Heart left ventricle (tissue), 13 donors: ENCODE measurements at regions not wholly inside any gene's neighbourhood (a gene's known extent, or its start where the extent isn't known, plus 50 kb on each side); places are given as distances from the start of the nearest gene placed in this dataset.

Experiments
- POLR2A ChIP-seq, 2 donors: fragments of 450-650 bp; IDR thresholded peaks; one replicate each; pipeline ENCODE4 v1.6.1; 2017; ENCODE audit warnings: antibody characterized with exemption in 2 of 2, mild to moderate bottlenecking in 2 of 2, moderate library complexity in 2 of 2
- TF ChIP-seq, protein P1 (sequence below), 12 donors: fragments of 200-600 bp; sonication (generic) in 4 of 12; IDR thresholded peaks; one replicate each; pipeline versions ENCODE4 v1.5.0 to v1.8.0; 2018 to 2022; ENCODE audit warnings: antibody characterized with exemption in 12 of 12, mild to moderate bottlenecking in 5 of 12
- donor health status: ischemic (EF 13 %, LVEDD 7.1; RV severe dilation, severe dysfunction).
- donor health status: DM: no; HTN: yes; CAD: no.
- donor health status: DM: no; HTN: no; CAD: no.
- donor health status: ischemic (EF 25% LVEDD 6.9; RV normal size, moderate dysfunction).
- donor health status: ischemic (EF 25% LVEDD 5.7; RV mildly dilated, moderate dysfunction).
- donor health status: ischemic (EF 35%, LVEDD 5.7; RV mildly dilated, moderate dysfunction).
- donor health status: nonischemic (EF 11% LVEDD 7.7; RV severe dilation, severe dysfunction).
- donor health status: DM: yes; HTN: yes; CAD: no.
- donor health status: PGD.
- donor health status: ischemic (EF 29% LVEDD 5.4; RV normal size, mild dysfunction).
- donor health status: nonischemic (EF 23%, LVEDD 6.1; RV moderate dilation, normal function).

GRCh38 chr11:71189768-71190315 lies 62.5 kb downstream of the SHANK2 start:
- TF ChIP-seq, protein P1, sequence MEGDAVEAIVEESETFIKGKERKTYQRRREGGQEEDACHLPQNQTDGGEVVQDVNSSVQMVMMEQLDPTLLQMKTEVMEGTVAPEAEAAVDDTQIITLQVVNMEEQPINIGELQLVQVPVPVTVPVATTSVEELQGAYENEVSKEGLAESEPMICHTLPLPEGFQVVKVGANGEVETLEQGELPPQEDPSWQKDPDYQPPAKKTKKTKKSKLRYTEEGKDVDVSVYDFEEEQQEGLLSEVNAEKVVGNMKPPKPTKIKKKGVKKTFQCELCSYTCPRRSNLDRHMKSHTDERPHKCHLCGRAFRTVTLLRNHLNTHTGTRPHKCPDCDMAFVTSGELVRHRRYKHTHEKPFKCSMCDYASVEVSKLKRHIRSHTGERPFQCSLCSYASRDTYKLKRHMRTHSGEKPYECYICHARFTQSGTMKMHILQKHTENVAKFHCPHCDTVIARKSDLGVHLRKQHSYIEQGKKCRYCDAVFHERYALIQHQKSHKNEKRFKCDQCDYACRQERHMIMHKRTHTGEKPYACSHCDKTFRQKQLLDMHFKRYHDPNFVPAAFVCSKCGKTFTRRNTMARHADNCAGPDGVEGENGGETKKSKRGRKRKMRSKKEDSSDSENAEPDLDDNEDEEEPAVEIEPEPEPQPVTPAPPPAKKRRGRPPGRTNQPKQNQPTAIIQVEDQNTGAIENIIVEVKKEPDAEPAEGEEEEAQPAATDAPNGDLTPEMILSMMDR (IDR thresholded peaks at IDR 0.05) = no peak
- TF ChIP-seq POLR2A (IDR thresholded peaks at IDR 0.05) = no peak
